ENCODE measurements at regions not wholly inside any gene's neighbourhood (a gene's known extent, or its start where the extent isn't known, plus 50 kb on each side); places are given as distances from the start of the nearest gene placed in this dataset.

- TF ChIP-seq CTCF (IDR thresholded peaks at IDR 0.05): no peak
- H3K36me3 Mint-ChIP-seq (ENCODE audit: low read depth): peaks cover 11% of the 10 kb centered on the region
- no peak overlapping the region for H3K4me3 Mint-ChIP-seq (ENCODE audit: unreplicated experiment)
- no peak for DNase-seq (ENCODE audit: low spot score)
- peaks cover 2% of the 10 kb centered on the region for H3K27me3 Mint-ChIP-seq (ENCODE audit: low read depth)
- peaks cover 30% of the 10 kb centered on the region for H3K9me3 Mint-ChIP-seq (ENCODE audit: low read depth)
- no peaks in the 10 kb centered on the region for H3K4me1 Mint-ChIP-seq (ENCODE audit: low read depth)
- no peak overlapping the region for H3K27ac Mint-ChIP-seq (ENCODE audit: unreplicated experiment)
These were observed 406.6 kb downstream of the CMPK2 start for GRCh38 chr2:6459138-6459537.

DNA sequence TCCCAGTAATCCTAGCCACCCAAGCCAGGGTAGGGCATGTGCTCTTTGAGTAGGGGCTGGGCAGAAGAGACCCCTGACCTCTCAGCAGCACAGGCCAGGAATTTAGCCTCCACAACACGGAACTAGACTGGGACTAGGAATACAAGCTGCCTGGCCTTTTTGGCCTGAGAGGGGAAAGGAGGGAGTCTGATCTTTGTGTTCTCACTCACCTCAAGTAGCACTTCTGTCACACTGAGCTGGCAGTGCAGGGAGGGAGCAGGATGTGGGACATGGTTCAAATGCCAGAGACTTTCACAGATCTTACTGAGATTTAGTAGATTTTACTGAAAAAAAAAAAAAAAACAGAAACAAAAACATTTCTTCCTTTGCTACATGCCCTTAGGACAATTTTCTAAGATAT is 395.2 kb downstream of the CMPK2 start:
- no peak overlapping the region for H3K4me3 Mint-ChIP-seq (ENCODE audit: unreplicated experiment)
- H3K36me3 Mint-ChIP-seq (ENCODE audit: low read depth): peaks cover 2% of the 10 kb centered on the region
- H3K27me3 Mint-ChIP-seq (ENCODE audit: low read depth): no peaks in the 10 kb centered on the region
- H3K27ac Mint-ChIP-seq (ENCODE audit: unreplicated experiment): no peak overlapping the region
- no peak for TF ChIP-seq CTCF (IDR thresholded peaks at IDR 0.05)
- peaks cover 17% of the 10 kb centered on the region for H3K9me3 Mint-ChIP-seq (ENCODE audit: low read depth)
- DNase-seq (ENCODE audit: low spot score): no peak
- H3K4me1 Mint-ChIP-seq (ENCODE audit: low read depth): no peaks in the 10 kb centered on the region

DNA sequence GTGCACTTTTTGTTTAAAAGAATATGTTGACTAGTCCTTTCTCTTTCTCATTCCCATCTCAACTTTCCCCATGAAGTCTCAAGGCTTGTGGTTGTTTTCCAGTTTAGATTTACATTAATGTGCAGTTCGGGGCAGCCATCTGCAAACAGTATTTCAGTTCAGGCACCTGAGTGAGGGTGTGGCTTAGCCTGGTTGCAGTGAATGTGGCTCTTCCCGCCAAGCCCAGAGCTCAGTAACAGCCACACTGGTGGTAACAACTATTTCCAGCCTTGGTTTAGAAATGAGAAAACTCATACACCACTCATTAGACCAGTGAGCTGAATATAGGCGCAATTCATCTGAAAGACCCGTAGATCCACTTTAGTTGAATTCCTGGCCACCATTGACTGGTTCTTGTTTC is 394.3 kb downstream of the CMPK2 start:
- H3K4me1 Mint-ChIP-seq (ENCODE audit: low read depth): no peaks in the 10 kb centered on the region
- no peak overlapping the region for H3K4me3 Mint-ChIP-seq (ENCODE audit: unreplicated experiment)
- peaks cover 14% of the 10 kb centered on the region for H3K9me3 Mint-ChIP-seq (ENCODE audit: low read depth)
- peaks cover under 1% of the 10 kb centered on the region for H3K36me3 Mint-ChIP-seq (ENCODE audit: low read depth)
- no peak overlapping the region for H3K27ac Mint-ChIP-seq (ENCODE audit: unreplicated experiment)
- TF ChIP-seq CTCF (IDR thresholded peaks at IDR 0.05): no peak
- H3K27me3 Mint-ChIP-seq (ENCODE audit: low read depth): no peaks in the 10 kb centered on the region
- no peak for DNase-seq (ENCODE audit: low spot score)

DNA sequence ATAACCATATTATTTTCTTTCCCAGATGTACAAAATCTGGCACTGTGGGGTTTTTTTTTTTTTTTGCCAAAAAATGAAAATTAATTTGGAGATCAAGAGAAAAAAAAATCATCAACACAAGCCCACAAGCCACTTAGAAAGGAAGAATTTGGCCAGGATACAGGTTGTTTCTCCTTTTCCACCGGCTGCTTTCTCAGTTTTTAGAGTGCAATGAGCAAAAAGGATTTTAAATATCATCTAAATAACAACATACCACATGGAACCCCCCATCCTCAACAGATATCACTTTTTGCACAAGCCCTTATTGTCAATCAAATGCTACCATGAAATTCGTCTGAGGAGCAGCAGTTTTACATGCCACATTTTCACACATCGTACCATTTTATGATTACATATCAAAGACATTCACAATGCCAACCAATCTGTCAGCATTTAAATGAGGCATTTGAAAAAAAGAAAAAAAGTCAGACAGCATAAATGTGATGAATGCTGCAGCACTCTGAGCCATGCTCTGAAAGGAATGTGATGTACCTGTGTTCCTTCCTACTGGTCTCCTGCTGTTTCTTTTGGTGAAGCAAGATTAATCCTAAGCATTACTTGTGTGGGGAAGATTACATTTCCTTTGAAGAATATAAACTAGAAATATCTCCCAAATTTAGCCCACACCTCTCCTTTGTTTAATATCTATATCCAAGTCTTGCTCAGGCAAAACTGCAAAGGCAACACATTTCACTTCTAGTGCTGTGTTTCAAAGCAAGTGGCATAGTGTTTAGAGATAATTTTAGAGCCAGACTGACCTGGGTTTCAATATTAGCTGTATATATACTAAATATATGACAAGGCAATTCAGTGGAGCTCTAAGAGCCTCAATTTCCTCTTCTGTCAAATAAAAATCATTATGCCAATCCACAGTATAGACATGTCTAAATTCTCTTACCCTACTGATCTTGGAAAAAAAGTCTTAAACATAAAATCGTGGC is 391.3 kb downstream of the CMPK2 start:
- DNase-seq (ENCODE audit: low spot score): no peak
- Mint-ChIP-seq H3K27me3 (ENCODE audit: low read depth) (no peaks in the 10 kb centered on the region), H3K27ac (ENCODE audit: unreplicated experiment) (no peak overlapping the region), H3K4me1 (ENCODE audit: low read depth) (peaks cover 7% of the 10 kb centered on the region), H3K4me3 (ENCODE audit: unreplicated experiment) (no peak overlapping the region), H3K36me3 (ENCODE audit: low read depth) (no peaks in the 10 kb centered on the region), H3K9me3 (ENCODE audit: low read depth) (peaks cover 7% of the 10 kb centered on the region)
- TF ChIP-seq CTCF (IDR thresholded peaks at IDR 0.05): no peak

- no peak overlapping the region for H3K4me3 Mint-ChIP-seq (ENCODE audit: unreplicated experiment)
- H3K27ac Mint-ChIP-seq (ENCODE audit: unreplicated experiment): no peak overlapping the region
- no peak for DNase-seq (ENCODE audit: low spot score)
- H3K36me3 Mint-ChIP-seq (ENCODE audit: low read depth): peaks cover 1% of the 10 kb centered on the region
- TF ChIP-seq CTCF (IDR thresholded peaks at IDR 0.05): no peak
- H3K27me3 Mint-ChIP-seq (ENCODE audit: low read depth): no peaks in the 10 kb centered on the region
- H3K4me1 Mint-ChIP-seq (ENCODE audit: low read depth): peaks cover 10% of the 10 kb centered on the region
- peaks cover 13% of the 10 kb centered on the region for H3K9me3 Mint-ChIP-seq (ENCODE audit: low read depth)
These were observed 390.4 kb downstream of the CMPK2 start for GRCh38 chr2:6475155-6475940.

All from chondrocyte (in vitro differentiated cells).